B cell (primary cell): ENCODE measurements at regions not wholly inside any gene's neighbourhood (a gene's known extent, or its start where the extent isn't known, plus 50 kb on each side); places are given as distances from the start of the nearest gene placed in this dataset.

Experiments
- ATAC-seq: fragments of 200-7000 bp; cut with Tn5 transposase; one replicate; pipeline ENCODE4 v1.10.0; 2021; ENCODE audit warnings: low read depth, mild to moderate bottlenecking, moderate number of reproducible peaks, moderate library complexity
- CTCF ChIA-PET: fragments of 350-600 bp; sonication (Branson Sonifier 250); formaldehyde crosslinking; loops from one replicate; lab custom pipeline; 2021; ENCODE audit warnings: antibody characterized with exemption, inconsistent platforms; lab: Charles Lee
- POLR2A ChIA-PET: fragments of 350-600 bp; sonication (Branson Sonifier 250); formaldehyde crosslinking; loops from one replicate; lab custom pipeline; 2021; ENCODE audit warnings: antibody characterized with exemption; lab: Charles Lee
- DNase-seq: peaks from one replicate; pipeline ENCODE4 v3.0.0; 2013
- H2AFZ ChIP-seq: 2 replicates; pipeline ENCODE4 v1.6.1; 2012; ENCODE audit warnings: mild to moderate bottlenecking, low read depth, low read length; ENCODE audit not compliant: insufficient read depth, poor library complexity, severe bottlenecking
- H3K27ac ChIP-seq, 2 donors: 1 replicate in 1 of 2; 2 replicates in 1 of 2; pipeline ENCODE4 v1.5.1; 2012 to 2013; ENCODE audit warnings: low read length in 2 of 2, mild to moderate bottlenecking in 2 of 2, moderate library complexity in 1 of 2
- H3K27me3 ChIP-seq, 4 experiments: fragments of 200-600 bp in 1 of 4; sonication (generic) in 1 of 4; replicated peaks in 1 of 4; 1 replicate in 2 of 4; 2 replicates in 2 of 4; pipeline versions ENCODE4 v1.6.1 to v1.7.0; 2013 to 2016; ENCODE audit warnings: low read length in 3 of 4, mild to moderate bottlenecking in 2 of 4, mixed read lengths in 1 of 4, moderate library complexity in 1 of 4; ENCODE audit not compliant: insufficient read depth in 4 of 4, control insufficient read depth in 3 of 4; ENCODE audit errors: control extremely low read depth in 1 of 4
- H3K36me3 ChIP-seq, 2 experiments: replicated peaks in 1 of 2; 1 replicate in 1 of 2; 2 replicates in 1 of 2; pipeline versions ENCODE4 v1.6.1 to v1.7.1; 2013; ENCODE audit warnings: low read length in 1 of 2; ENCODE audit not compliant: insufficient read depth in 2 of 2, control insufficient read depth in 1 of 2; ENCODE audit errors: control extremely low read depth in 1 of 2, extremely low read depth in 1 of 2
- H3K4me1 ChIP-seq, 2 donors: fragments of 200-600 bp in 1 of 2; sonication (generic) in 1 of 2; 1 replicate in 1 of 2; 2 replicates in 1 of 2; pipeline versions ENCODE4 v1.5.1 to v1.6.1; 2013 to 2017; ENCODE audit warnings: low read length in 2 of 2; ENCODE audit not compliant: control insufficient read depth in 2 of 2, insufficient read depth in 2 of 2
- H3K4me2 ChIP-seq: replicated peaks from 2 replicates; pipeline ENCODE3; 2012; ENCODE audit warnings: mild to moderate bottlenecking, low read depth, low read length; ENCODE audit not compliant: poor library complexity, severe bottlenecking
- H3K4me3 ChIP-seq, 5 experiments: fragments of 200-600 bp in 1 of 5; sonication (generic) in 1 of 5; 1 replicate in 3 of 5; 2 replicates in 2 of 5; pipeline versions ENCODE4 v1.5.1 to v1.7.0; 2011 to 2016; ENCODE audit warnings: low read length in 4 of 5, mild to moderate bottlenecking in 4 of 5, low read depth in 2 of 5, control low read depth in 1 of 5, moderate library complexity in 1 of 5; ENCODE audit not compliant: insufficient read depth in 1 of 5; ENCODE audit errors: control extremely low read depth in 1 of 5, extremely low read depth in 1 of 5
- H3K79me2 ChIP-seq: fragments of 200-600 bp; sonication (generic); one replicate; pipeline ENCODE4 v1.6.0; 2016; ENCODE audit warnings: low read length; ENCODE audit not compliant: control insufficient read depth, insufficient read depth
- H3K9ac ChIP-seq: fragments of 200-600 bp; sonication (generic); 2 replicates; pipeline ENCODE4 v1.6.1; 2017; ENCODE audit warnings: mild to moderate bottlenecking, low read length, moderate library complexity
- H3K9me3 ChIP-seq, 3 donors: one replicate each; pipeline versions ENCODE4 v1.6.1 to v1.7.1; 2013; ENCODE audit warnings: low read length in 2 of 3; ENCODE audit not compliant: control insufficient read depth in 2 of 3, insufficient read depth in 1 of 3; ENCODE audit errors: control extremely low read depth in 1 of 3
- H4K20me1 ChIP-seq: 2 replicates; pipeline ENCODE4 v1.6.0; 2012; ENCODE audit warnings: mild to moderate bottlenecking, low read length; ENCODE audit not compliant: insufficient read depth, control insufficient read depth, poor library complexity, severe bottlenecking
- H3K27ac Mint-ChIP-seq: one replicate; pipeline ENCODE4 v1.8.0; 2021; ENCODE audit warnings: mixed read lengths
- H3K27me3 Mint-ChIP-seq: one replicate; pipeline ENCODE4 v1.8.0; 2021; ENCODE audit warnings: mixed read lengths
- H3K4me1 Mint-ChIP-seq: one replicate; pipeline ENCODE4 v1.8.0; 2021; ENCODE audit warnings: mixed read lengths
- H3K4me3 Mint-ChIP-seq: one replicate; pipeline ENCODE4 v1.8.0; 2021; ENCODE audit warnings: mixed read lengths
- H3K9me3 Mint-ChIP-seq: one replicate; pipeline ENCODE4 v1.8.0; 2022; ENCODE audit warnings: mixed read lengths; ENCODE audit not compliant: insufficient read depth
- CTCF ChIP-seq: fragments of 200-600 bp; IDR thresholded peaks from one replicate; pipeline ENCODE4 v1.8.0; 2022; ENCODE audit warnings: antibody characterized with exemption, mild to moderate bottlenecking
- EZH2 ChIP-seq: IDR thresholded peaks from 2 replicates; pipeline ENCODE4 v1.6.1; 2012; ENCODE audit warnings: borderline replicate concordance, low read depth, mild to moderate bottlenecking, moderate library complexity, low read length; ENCODE audit not compliant: insufficient read depth, poor library complexity, severe bottlenecking
- WGBS: methylation state at CpG from one replicate; pipeline ENCODE4 v1.1.5; 2013; ENCODE audit warnings: missing lambda C conversion rate; ENCODE audit not compliant: insufficient coverage; 5-methylcytosine and 5-hydroxymethylcytosine counted together
- intact Hi-C: fragments of 100-400 bp; cut with micrococcal nuclease; formaldehyde crosslinking; loops from one replicate; pipeline ENCODE4 v1.10.0; 2022

GRCh38 chr17:52754838-52755237 lies 596.3 kb upstream of the CA10 start:
- TF ChIP-seq CTCF (peak; percentile 26), EZH2 (no peak)
- no peak overlapping the region for H3K4me3 ChIP-seq
- H3K27me3 Mint-ChIP-seq, result no peaks in the 10 kb centered on the region
- H3K9me3 ChIP-seq, result peaks cover 0 to 11% (median 0%) of the 10 kb centered on the region in 3 donors
- H3K36me3 ChIP-seq, result no peaks in the 10 kb centered on the region
- 100% methylated on average over 1 of the region's 4 CpGs for WGBS
- CTCF ChIA-PET, result no interaction called here
- no peaks in the 10 kb centered on the region for H3K79me2 ChIP-seq
- H4K20me1 ChIP-seq, result no peaks in the 10 kb centered on the region
- H3K9ac ChIP-seq, result no peak overlapping the region
- peaks cover 6% of the 10 kb centered on the region for H3K9me3 Mint-ChIP-seq
- no peak overlapping the region for H3K27ac Mint-ChIP-seq
- no peak for ATAC-seq
- intact Hi-C loops, result no loop called here
- no peak overlapping the region for H3K4me3 Mint-ChIP-seq
- no peaks in the 10 kb centered on the region for H3K4me1 Mint-ChIP-seq
- H3K4me2 ChIP-seq, result no peak overlapping the region
- no peaks in the 10 kb centered on the region for H3K4me1 ChIP-seq
- H2AFZ ChIP-seq, result no peak overlapping the region
- H3K27me3 ChIP-seq, result no peaks in the 10 kb centered on the region
- DNase-seq, result no peak
- POLR2A ChIA-PET, result no interaction called here
- no peak overlapping the region for H3K27ac ChIP-seq

- H3K4me2 ChIP-seq, result no peak overlapping the region
- no peaks in the 10 kb centered on the region for H3K27me3 ChIP-seq
- DNase-seq (no peak), ATAC-seq (no peak)
- Mint-ChIP-seq H3K4me3 (no peak overlapping the region), H3K4me1 (no peaks in the 10 kb centered on the region), H3K9me3 (peaks cover 6% of the 10 kb centered on the region), H3K27me3 (no peaks in the 10 kb centered on the region), H3K27ac (no peak overlapping the region)
- H3K79me2 ChIP-seq, result no peaks in the 10 kb centered on the region
- H3K36me3 ChIP-seq, result no peaks in the 10 kb centered on the region
- no peaks in the 10 kb centered on the region for H4K20me1 ChIP-seq
- POLR2A ChIA-PET, result no interaction called here
- H3K9ac ChIP-seq, result no peak overlapping the region
- intact Hi-C loops, result no loop called here
- H2AFZ ChIP-seq, result no peak overlapping the region
- no peaks in the 10 kb centered on the region for H3K4me1 ChIP-seq
- peaks cover 0 to 11% (median 0%) of the 10 kb centered on the region in 3 donors for H3K9me3 ChIP-seq
- 75% methylated on average over 2 of the region's 3 CpGs for WGBS
- CTCF ChIA-PET, result no interaction called here
- no peak for TF ChIP-seq EZH2
- no peak for TF ChIP-seq CTCF
- H3K27ac ChIP-seq, result no peak overlapping the region
- no peak overlapping the region for H3K4me3 ChIP-seq
Measured at GRCh38 chr17:52751051-52751450, 592.5 kb upstream of the CA10 start.
